ENCODE measurements at regions not wholly inside any gene's neighbourhood (a gene's known extent, or its start where the extent isn't known, plus 50 kb on each side); places are given as distances from the start of the nearest gene placed in this dataset.

DNA sequence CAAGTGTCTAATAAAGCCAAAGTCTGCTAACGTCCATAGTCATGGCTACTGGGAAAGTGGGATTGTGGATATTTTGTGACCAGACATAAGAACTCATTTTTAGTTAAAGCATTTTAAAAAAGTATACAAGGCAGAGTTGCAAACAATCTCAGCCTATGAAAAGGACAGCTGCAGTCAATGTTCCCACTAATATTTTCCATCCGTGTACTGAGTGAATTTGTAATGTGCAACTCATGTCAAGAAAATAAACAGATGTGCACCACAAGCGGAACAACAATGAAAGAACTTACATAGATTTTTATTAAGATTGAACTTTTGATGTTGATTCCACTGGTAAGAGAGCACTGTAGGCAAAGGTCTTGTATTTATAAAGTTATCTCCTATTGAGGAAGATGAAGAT lies 231.3 kb upstream of the SEMA6D start:
- TF ChIP-seq GATA3 (IDR thresholded peaks at IDR 0.05; ENCODE audit: low read depth, low read length), result no peak
- TF ChIP-seq GATA2 (IDR thresholded peaks at IDR 0.05; ENCODE audit: low read depth, low read length), result no peak
